ENCODE measurements at regions not wholly inside any gene's neighbourhood (a gene's known extent, or its start where the extent isn't known, plus 50 kb on each side); places are given as distances from the start of the nearest gene placed in this dataset.

DNA sequence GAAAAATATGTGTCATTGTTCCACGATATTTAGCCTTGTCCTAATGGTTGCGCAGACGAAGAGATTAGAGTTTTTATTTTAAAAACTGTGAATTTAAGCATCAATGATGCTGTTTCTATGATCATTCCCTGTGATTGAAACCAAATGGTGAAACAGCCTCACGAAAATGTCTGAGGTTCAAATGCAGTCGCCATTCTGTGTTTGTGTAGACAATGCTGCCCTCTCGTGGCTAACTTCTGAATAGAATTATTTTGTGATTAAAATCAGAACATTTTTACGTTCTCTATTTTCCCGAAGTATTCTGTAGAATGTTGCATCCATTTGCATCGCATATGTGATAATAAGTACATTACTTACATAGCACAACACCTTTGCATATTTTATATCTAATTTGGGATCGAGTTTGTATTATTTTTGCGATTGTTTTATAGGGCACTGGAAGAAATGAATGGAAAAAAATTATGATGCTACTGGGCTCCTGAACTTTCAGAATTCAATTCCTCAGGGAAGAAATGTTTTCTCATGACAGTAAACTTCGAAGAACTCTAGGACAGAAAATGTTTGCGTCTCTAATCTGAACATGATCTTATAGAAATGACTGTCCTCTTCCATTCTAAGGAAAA is 54.8 kb upstream of the CREB1 start:
- TF ChIP-seq EP300 (IDR thresholded peaks at IDR 0.05) = no peak
- TF ChIP-seq, protein P1, sequence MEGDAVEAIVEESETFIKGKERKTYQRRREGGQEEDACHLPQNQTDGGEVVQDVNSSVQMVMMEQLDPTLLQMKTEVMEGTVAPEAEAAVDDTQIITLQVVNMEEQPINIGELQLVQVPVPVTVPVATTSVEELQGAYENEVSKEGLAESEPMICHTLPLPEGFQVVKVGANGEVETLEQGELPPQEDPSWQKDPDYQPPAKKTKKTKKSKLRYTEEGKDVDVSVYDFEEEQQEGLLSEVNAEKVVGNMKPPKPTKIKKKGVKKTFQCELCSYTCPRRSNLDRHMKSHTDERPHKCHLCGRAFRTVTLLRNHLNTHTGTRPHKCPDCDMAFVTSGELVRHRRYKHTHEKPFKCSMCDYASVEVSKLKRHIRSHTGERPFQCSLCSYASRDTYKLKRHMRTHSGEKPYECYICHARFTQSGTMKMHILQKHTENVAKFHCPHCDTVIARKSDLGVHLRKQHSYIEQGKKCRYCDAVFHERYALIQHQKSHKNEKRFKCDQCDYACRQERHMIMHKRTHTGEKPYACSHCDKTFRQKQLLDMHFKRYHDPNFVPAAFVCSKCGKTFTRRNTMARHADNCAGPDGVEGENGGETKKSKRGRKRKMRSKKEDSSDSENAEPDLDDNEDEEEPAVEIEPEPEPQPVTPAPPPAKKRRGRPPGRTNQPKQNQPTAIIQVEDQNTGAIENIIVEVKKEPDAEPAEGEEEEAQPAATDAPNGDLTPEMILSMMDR (IDR thresholded peaks at IDR 0.05) = peak in 5 of 7 experiments; percentile 30 to 87 (median 80)

Measured in stomach (tissue), 4 donors.